Keratinocyte (primary cell): ENCODE measurements at regions not wholly inside any gene's neighbourhood (a gene's known extent, or its start where the extent isn't known, plus 50 kb on each side); places are given as distances from the start of the nearest gene placed in this dataset.

ENCODE experiments used
- EZH2 ChIP-seq: IDR thresholded peaks from one replicate; pipeline ENCODE4 v1.6.1; 2012; ENCODE audit warnings: inconsistent platforms, mild to moderate bottlenecking, low read length, moderate library complexity
- TF ChIP-seq, protein P1 (sequence below), 3 experiments: IDR thresholded peaks in 1 of 3; conservative IDR thresholded peaks in 1 of 3; optimal IDR thresholded peaks in 1 of 3; 2 replicates in 2 of 3; 3 replicates in 1 of 3; pipeline versions ENCODE3 to v1.5.1; 2011; ENCODE audit warnings: low read length in 3 of 3, mild to moderate bottlenecking in 3 of 3, moderate library complexity in 2 of 3, control low read depth in 1 of 3, inconsistent platforms in 1 of 3; ENCODE audit not compliant: insufficient read depth in 2 of 3; ENCODE audit errors: extremely low read depth in 1 of 3

DNA sequence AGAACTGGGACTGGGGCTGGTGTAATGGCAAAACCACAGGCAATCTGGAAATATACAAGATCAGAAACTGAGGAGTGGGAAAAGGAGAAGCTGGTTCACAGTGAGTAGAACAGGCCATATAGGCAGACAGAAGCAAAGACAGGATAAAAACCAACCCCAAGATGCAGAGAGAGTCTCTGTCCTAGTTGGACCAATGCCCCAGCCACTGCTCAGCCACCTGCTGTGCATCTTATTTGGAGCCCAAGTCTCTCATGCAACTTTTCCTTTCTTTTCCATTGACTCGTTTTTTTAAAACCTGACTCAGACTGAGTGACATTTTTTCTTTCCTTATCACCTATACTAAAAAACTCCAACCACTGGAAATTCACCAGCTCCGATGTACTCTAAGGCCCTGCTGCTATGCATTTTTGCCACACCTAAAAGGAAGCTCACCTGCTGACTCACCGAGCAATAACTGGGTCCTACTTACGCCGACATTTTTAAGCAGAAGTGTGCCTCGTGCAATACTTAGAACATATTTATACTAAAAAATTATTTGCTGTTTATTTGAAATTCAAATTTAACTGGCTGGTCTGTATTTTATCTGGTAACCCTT is 100.8 kb upstream of the XYLT1 start:
- TF ChIP-seq, protein P1, sequence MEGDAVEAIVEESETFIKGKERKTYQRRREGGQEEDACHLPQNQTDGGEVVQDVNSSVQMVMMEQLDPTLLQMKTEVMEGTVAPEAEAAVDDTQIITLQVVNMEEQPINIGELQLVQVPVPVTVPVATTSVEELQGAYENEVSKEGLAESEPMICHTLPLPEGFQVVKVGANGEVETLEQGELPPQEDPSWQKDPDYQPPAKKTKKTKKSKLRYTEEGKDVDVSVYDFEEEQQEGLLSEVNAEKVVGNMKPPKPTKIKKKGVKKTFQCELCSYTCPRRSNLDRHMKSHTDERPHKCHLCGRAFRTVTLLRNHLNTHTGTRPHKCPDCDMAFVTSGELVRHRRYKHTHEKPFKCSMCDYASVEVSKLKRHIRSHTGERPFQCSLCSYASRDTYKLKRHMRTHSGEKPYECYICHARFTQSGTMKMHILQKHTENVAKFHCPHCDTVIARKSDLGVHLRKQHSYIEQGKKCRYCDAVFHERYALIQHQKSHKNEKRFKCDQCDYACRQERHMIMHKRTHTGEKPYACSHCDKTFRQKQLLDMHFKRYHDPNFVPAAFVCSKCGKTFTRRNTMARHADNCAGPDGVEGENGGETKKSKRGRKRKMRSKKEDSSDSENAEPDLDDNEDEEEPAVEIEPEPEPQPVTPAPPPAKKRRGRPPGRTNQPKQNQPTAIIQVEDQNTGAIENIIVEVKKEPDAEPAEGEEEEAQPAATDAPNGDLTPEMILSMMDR (optimal IDR thresholded peaks at IDR 0.05 in 1 of 3, IDR thresholded peaks at IDR 0.05 in 1 of 3, conservative IDR thresholded peaks at IDR 0.05 in 1 of 3; ENCODE audit: extremely low read depth in 1 of 3, insufficient read depth in 2 of 3, low read length in 3 of 3): no peak
- TF ChIP-seq EZH2: no peak
